Psoas muscle (tissue), 7 donors: ENCODE measurements at regions not wholly inside any gene's neighbourhood (a gene's known extent, or its start where the extent isn't known, plus 50 kb on each side); places are given as distances from the start of the nearest gene placed in this dataset.

Experiments
- ATAC-seq, 4 donors: fragments of 200-7000 bp; cut with Tn5 transposase; one replicate each; pipeline ENCODE4 v1.9.1; 2020; ENCODE audit warnings: moderate library complexity in 3 of 4, mild to moderate bottlenecking in 2 of 4
- DNase-seq, 2 donors: peaks; one replicate each; pipeline ENCODE4 v3.0.0-alpha.2; 2020
- H3K27ac ChIP-seq: fragments of 200-600 bp; one replicate; pipeline ENCODE4 v1.8.0; 2022
- H3K27me3 ChIP-seq, 3 donors: fragments of 200-600 bp in 1 of 3; one replicate each; pipeline versions ENCODE4 v1.6.1 to v1.8.0; 2013 to 2022; ENCODE audit warnings: low read length in 2 of 3, mild to moderate bottlenecking in 2 of 3, moderate library complexity in 1 of 3; ENCODE audit not compliant: insufficient read depth in 3 of 3
- H3K36me3 ChIP-seq, 2 donors: fragments of 200-600 bp in 1 of 2; one replicate each; pipeline versions ENCODE4 v1.6.1 to v1.8.0; 2013 to 2022; ENCODE audit warnings: low read depth in 1 of 2, mild to moderate bottlenecking in 1 of 2, moderate library complexity in 1 of 2; ENCODE audit not compliant: insufficient read depth in 1 of 2
- H3K4me1 ChIP-seq: fragments of 200-600 bp; one replicate; pipeline ENCODE4 v1.8.0; 2022
- H3K4me3 ChIP-seq: fragments of 200-600 bp; one replicate; pipeline ENCODE4 v1.8.0; 2022; ENCODE audit warnings: mild to moderate bottlenecking
- H3K9me3 ChIP-seq: fragments of 200-600 bp; one replicate; pipeline ENCODE4 v1.8.0; 2022
- WGBS, 3 donors: extraction: QIAGEN DNeasy Blood & Tissue Kit; methylation state at CpG; one replicate each; pipeline versions ENCODE4 v1.1.6 to v1.1.7; 2013; 5-methylcytosine and 5-hydroxymethylcytosine counted together
- intact Hi-C, 2 donors: fragments of 100-400 bp; cut with DNase I; formaldehyde crosslinking; loops; one replicate each; pipeline versions ENCODE4 v1.11.0 to v1.14.2; 2022
- TF ChIP-seq, protein P1 (sequence below): fragments of 200-600 bp; IDR thresholded peaks from one replicate; pipeline ENCODE4 v1.8.0; 2022; ENCODE audit warnings: antibody characterized with exemption
- donor health status: healthy with polysubstance abuse.
- donor health status: DM: no; HTN: no; CAD: no; lungs with moderate emphysema.
- donor health status: Bipolar disorder and iron deficiency.
- donor health status: healthy.
- donor health status: DM: yes; HTN: yes; CAD: no.
- donor health status: DM: no; HTN: no; CAD: no.
- donor health status: DM: yes; HTN: yes; CAD: no.

DNA sequence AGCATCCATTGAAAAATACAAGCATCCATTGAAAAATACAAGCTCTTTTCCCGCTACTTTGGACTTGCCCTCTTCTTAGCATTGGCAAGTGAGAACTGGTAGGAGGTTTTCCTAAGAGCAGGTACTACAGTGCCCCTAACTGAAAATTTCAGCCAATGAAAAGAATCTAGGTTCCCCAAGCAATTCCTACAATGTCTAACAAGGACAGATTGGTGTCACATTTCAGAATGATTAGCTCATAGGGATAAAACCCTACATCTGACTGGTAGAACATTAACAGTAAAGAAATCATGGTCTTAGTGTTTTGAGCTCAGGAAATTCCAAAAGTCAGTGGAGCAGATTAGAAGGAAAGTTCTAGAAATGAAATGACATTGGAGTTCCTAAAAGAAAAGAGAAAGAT is 68.6 kb upstream of the QRFPR start:
- TF ChIP-seq, protein P1, sequence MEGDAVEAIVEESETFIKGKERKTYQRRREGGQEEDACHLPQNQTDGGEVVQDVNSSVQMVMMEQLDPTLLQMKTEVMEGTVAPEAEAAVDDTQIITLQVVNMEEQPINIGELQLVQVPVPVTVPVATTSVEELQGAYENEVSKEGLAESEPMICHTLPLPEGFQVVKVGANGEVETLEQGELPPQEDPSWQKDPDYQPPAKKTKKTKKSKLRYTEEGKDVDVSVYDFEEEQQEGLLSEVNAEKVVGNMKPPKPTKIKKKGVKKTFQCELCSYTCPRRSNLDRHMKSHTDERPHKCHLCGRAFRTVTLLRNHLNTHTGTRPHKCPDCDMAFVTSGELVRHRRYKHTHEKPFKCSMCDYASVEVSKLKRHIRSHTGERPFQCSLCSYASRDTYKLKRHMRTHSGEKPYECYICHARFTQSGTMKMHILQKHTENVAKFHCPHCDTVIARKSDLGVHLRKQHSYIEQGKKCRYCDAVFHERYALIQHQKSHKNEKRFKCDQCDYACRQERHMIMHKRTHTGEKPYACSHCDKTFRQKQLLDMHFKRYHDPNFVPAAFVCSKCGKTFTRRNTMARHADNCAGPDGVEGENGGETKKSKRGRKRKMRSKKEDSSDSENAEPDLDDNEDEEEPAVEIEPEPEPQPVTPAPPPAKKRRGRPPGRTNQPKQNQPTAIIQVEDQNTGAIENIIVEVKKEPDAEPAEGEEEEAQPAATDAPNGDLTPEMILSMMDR, result no peak
- no peak for ATAC-seq
- H3K9me3 ChIP-seq, result no peaks in the 10 kb centered on the region
- H3K36me3 ChIP-seq, result no peaks in the 10 kb centered on the region
- no peak overlapping the region for H3K27ac ChIP-seq
- intact Hi-C loops, result no loop called here
- H3K4me1 ChIP-seq, result no peaks in the 10 kb centered on the region
- H3K4me3 ChIP-seq, result no peak overlapping the region
- H3K27me3 ChIP-seq, result no peaks in the 10 kb centered on the region
- 93 to 97% (median 95%) methylated on average over 1 of the region's 1 CpG for WGBS, 3 donors
- no peak for DNase-seq

- Histone ChIP-seq H3K27ac (no peak overlapping the region), H3K4me1 (no peaks in the 10 kb centered on the region), H3K9me3 (no peaks in the 10 kb centered on the region), H3K4me3 (no peak overlapping the region), H3K36me3 (no peaks in the 10 kb centered on the region), H3K27me3 (no peaks in the 10 kb centered on the region)
- ATAC-seq, result no peak
- TF ChIP-seq, protein P1, result no peak
- WGBS, 3 donors, result 76 to 84% (median 78%) methylated on average over 2 of the region's 2 CpGs
- intact Hi-C loops, result no loop called here
- no peak for DNase-seq
Observed at GRCh38 chr4:121448231-121448630, 67.4 kb upstream of the QRFPR start.

DNA sequence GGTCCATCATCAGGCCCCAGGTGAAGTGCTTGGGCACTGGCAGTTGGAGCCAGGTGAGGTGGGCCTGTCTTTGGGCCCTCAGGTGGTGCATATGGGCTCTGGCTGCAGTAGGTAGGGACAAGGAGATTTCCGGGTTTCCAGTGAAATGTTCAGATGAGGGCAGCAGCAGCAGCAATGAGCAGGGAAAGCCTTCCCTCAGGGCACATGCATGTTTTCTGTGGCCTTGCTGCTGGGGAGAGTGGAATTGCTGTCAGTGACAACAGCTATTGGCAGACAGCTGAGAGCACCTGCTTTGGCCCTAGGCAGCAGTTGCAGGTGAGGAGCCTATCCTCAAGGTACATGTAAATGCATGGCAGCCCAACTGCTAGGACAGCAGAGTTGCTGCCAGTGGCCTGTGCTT is 58.9 kb upstream of the QRFPR start:
- intact Hi-C loops, result no loop called here
- H3K36me3 ChIP-seq, result no peaks in the 10 kb centered on the region
- 79 to 86% (median 80%) methylated on average over 1 of the region's 1 CpG for WGBS, 3 donors
- H3K27me3 ChIP-seq, result peaks cover 0 to 1% (median 0%) of the 10 kb centered on the region in 3 donors
- H3K27ac ChIP-seq, result no peak overlapping the region
- TF ChIP-seq, protein P1, result no peak
- no peaks in the 10 kb centered on the region for H3K4me1 ChIP-seq
- no peak for DNase-seq
- H3K9me3 ChIP-seq, result no peaks in the 10 kb centered on the region
- ATAC-seq, result no peak
- H3K4me3 ChIP-seq, result no peak overlapping the region
